ENCODE measurements at regions not wholly inside any gene's neighbourhood (a gene's known extent, or its start where the extent isn't known, plus 50 kb on each side); places are given as distances from the start of the nearest gene placed in this dataset.
"Not testable (repeated sequence)": the region's sequence is repeated elsewhere in the genome, so short reads cannot be mapped to it uniquely, and the experiment has no call there.

- not testable (repeated sequence) for DNase-seq
Observed at GRCh38 chr9:2279138-2279537, 264.0 kb downstream of the SMARCA2 start.

GRCh38 chr9:2281031-2281802 is 266.1 kb downstream of the SMARCA2 start:
- DNase-seq = no peak

GRCh38 chr9:2281803-2282185 is 266.6 kb downstream of the SMARCA2 start:
- no peak for DNase-seq

DNA sequence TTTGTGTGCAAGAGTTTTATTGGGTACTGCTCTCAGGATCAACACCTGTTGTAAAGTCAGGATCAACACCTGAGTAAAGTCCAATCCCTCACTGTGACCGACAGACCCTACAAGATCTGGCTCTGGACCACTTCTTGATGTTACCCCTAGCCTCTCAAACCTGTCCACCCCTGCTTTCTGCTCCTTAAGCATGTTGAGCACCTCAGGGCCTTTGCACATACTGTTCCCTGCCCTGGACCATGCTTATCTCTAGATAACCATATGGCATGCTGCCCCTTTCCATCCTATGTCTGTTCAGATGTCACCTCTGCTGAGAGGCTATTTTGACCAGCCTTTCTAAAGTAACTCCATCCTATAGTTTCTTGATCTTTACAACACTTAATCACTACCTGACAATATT is 269.6 kb downstream of the SMARCA2 start:
- DNase-seq = no peak

DNA sequence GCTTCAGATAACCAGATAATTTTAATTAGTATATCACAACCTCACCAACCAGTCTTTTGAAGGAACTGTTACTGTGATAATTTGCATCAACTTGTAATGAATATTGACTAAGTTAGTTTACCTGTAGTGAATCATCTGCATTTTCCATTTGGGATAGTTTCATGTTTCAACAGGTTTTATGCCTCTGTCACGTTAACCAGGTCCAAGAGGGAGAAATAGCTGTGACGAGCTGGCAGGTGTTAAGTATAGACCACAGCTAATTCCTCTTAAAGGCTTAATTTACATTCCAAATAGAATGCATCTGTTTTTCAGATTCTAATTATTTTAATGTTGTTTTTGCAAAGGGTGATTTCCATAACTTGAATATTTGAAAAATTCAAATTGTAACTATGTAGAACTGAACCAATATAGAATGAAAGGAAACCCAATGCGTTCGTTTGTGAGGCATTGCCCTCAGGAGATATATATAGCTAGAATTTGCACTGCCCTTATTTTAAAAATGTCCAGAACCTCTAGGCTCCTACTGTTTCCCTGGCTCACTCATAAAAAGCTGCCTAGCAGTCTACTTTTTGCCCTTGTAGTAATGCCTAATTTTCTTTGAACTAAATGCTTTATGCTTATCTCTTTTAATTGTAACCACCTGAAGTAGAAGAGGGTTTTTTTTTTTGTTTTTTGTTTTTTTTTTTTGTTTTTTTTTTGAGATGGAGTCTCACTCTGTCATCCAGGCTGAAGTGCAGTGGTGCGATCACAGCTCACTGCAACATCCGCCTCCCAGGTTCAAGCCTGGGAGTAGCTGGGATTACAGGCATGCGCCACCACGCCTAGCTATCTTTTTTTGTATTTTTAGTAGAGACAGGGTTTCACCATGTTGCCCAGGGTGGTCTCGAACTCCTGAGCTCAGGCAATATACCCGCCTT is 270.5 kb downstream of the SMARCA2 start:
- no peak for DNase-seq

DNA sequence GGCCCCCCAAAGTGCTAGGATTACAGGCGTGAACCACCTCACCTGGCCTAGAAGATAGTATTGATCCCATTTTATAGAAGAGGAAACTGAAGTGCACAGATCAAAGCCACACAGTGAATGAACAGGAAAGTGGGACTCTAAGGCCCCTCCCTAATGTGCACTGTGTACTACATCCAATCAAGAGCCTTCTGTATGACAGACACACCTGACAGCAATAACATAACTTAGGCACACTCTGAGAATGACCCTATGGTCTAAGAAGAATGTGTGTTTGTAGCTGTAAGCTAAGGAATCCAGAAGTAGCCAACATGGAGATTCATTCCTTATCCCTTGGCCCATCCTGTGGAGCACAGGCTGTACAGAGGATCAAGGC is 271.2 kb downstream of the SMARCA2 start:
- no peak for DNase-seq

- DNase-seq = no peak
Observed at GRCh38 chr9:2286825-2287455, 271.8 kb downstream of the SMARCA2 start.

GRCh38 chr9:2288309-2288708 is 273.2 kb downstream of the SMARCA2 start:
- no peak for DNase-seq

- no peak for DNase-seq
Observed at GRCh38 chr9:2289263-2289662, 274.1 kb downstream of the SMARCA2 start.

DNA sequence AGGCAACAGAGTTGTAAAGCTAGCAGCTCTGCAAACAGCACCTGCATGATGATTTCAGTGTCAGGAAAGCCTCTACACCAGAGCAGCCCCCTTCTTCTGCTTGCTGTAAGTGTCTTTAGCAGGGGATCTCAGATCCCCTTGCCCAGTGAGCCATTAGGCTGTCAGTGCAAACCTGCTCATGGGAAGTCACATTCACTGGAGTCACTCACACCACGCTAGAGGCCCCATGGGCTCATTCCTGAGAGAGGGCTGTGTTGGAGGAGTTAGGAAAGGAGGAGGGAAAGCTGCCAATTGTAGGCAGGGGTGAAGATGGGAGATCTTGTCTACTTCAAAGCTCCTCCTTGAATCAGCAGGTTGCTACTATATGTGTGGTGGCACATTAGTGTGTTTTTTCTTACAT is 275.2 kb downstream of the SMARCA2 start:
- DNase-seq = no peak

DNA sequence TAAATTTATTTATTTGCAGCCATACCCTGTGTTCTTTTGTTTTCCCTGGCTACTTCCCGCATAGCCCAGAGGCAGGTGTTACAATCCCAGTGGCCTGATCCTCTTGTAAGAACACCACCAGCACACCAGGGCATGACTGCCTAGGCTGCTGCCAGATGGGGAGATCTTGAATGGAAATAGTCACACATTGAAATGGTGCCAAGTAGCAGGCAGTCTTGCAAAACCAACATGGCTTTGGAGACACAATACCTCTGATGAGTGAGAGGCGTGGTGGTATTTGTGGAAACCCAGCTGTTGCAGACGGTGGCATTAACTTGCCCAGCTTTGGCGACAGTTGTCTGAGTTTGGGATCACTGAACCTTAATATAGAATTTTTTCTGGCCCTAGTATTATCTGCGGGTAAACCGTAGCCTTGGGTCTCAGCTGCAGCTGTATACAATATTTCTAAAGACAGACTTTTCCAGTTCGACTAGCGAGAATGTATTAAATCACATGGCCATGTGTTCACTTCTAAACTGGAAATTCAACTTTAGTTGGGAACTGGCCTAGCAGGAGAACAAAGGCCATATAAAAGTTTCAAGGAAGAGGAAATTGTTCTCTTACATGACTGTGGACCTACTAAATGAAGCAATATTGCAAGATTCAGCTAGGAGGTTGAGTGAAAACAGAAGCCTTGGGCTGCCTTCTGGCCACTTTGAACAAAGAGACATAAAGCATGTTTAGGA is 277.0 kb downstream of the SMARCA2 start:
- no peak for DNase-seq

DNA sequence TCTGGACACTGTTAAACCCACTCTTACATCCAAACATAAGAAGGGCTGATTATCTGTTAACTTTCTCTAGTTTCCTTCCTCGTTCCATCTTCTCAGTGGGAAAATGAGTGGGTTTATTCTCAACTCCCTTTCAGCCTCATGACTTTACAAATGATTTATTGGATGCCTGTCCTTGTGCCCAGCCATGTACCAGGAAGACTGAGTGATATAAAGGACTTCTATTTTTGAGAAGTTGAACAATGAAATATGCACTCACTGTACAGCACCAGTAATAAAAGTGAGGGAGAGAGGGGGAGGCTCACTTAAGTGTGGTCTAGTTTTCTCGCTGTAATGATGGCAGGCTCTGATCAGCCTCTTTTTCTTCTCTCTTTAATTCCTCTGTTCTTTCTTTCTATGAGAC is 277.6 kb downstream of the SMARCA2 start:
- DNase-seq = no peak

- no peak for DNase-seq
Observed at GRCh38 chr9:2297771-2298170, 282.6 kb downstream of the SMARCA2 start.

- DNase-seq = no peak
Observed at GRCh38 chr9:2298217-2298616, 283.1 kb downstream of the SMARCA2 start.

GRCh38 chr9:2299156-2299842 is 284.2 kb downstream of the SMARCA2 start:
- no peak for DNase-seq

GRCh38 chr9:2299843-2300205 is 284.7 kb downstream of the SMARCA2 start:
- DNase-seq = no peak

- no peak for DNase-seq
Observed at GRCh38 chr9:2300325-2300724, 285.2 kb downstream of the SMARCA2 start.

DNA sequence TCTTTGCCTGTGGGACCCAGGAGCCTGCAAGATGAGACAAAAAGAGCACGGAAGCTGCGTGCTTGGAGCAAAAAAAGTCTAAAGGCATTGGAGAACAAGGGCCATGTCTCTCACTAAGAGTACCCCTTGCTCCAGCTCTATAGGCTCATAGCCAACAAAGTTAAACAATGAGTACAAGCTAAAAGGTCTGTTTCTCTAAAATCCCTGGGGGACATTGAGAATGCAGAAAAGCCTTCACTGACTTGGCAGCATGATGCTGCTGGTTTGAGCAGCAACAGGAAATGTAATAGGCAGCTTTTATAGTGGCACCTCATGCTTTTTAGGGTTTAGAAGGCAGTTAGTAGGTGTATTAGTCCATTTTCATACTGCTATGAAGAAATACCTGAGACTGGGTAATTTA is 287.5 kb downstream of the SMARCA2 start:
- DNase-seq = no peak

GRCh38 chr9:2303056-2303455 is 287.9 kb downstream of the SMARCA2 start:
- no peak for DNase-seq

DNA sequence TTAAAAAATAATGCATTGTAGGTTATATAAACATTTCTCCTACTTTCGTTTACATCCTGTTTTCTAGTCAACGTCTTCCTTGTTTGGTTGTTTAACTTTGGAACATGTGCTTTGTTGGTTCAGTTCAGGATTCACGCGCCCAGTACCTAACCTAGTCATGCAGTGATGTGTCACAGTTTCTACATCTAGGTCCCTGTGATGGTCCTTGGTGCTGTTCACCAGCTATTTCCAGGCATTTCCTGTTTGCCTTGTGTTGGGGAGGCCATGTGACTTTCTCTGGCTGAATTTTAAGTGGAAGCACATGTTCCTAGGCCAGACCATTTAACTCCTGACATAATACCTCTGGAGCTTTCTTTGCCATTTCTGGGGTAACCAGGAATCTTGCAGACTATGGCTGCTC is 292.3 kb downstream of the SMARCA2 start:
- DNase-seq = no peak

DNA sequence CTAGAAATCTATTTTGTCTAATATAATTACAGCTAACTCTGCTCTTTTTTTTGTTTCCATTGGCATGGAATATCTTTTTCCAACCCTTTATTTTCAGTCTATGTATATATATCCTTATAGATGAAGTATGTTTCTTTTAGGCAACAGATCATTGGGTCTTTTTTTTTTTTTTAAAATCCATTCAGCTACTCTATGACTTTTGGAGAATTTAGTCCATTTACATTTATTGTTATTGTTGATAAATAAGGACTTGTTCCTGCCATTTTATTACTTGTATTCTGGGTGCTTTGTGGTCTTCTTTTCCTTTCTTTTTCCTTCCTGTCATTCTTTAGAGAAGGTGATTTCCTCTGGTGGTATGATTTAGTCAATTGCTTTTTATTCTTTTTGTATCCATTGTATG is 296.8 kb downstream of the SMARCA2 start:
- no peak for DNase-seq

DNA sequence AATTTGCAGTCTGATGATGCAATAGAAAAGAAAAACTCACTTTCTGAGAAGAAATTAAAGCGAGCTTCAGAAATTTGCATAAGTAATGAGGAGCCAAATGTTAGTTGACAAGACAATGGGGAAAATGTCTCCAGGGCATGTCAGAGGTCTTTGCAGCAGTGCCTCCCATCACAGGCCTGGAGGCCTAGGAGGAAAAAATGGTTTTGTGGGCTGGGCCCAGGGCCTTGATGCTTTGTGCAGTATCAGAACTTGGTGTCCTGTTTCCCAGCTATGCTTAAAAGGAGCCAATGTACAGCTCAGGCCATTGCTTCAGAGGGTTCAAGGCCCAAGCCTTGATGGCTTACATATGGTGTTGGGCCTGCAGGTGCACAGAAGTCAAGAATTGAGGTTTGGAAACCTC is 298.4 kb downstream of the SMARCA2 start:
- no peak for DNase-seq

DNA sequence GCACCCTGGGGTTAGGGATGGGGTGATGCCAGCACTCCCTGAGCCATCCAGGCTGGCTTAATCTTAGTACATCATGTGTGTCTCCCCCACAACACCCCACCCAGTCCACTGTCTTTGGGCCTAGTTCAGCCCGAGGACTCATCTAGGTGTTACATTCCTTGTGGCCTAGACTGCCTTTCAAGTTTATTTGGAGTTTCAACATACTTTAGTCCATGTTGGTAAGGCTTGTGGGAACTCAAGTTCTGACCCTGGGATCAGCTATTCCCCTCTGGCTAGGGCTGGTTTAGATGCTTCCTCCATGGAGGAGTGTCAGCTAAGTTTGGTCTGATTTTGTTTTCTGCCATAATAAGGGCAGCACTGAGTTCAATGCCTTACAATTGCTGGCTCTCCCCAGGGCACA is 302.4 kb downstream of the SMARCA2 start:
- DNase-seq = no peak
